Activated naive CD4-positive, alpha-beta T cell treated with anti-CD3 and anti-CD28 coated beads, Interleukin-2, amount 50 U/mL, for 72 hours (primary cell): ENCODE measurements at regions not wholly inside any gene's neighbourhood (a gene's known extent, or its start where the extent isn't known, plus 50 kb on each side); places are given as distances from the start of the nearest gene placed in this dataset.
A peak's percentile ranks its signal among the peaks of the same experiment; 100 is the strongest.
"Not testable (repeated sequence)": the region's sequence is repeated elsewhere in the genome, so short reads cannot be mapped to it uniquely, and the experiment has no call there.

ENCODE experiments used
- ATAC-seq, 2 donors: fragments of 150-1000 bp; cut with Tn5 transposase; 2 replicates each; pipeline ENCODE4 v1.10.0; 2021; ENCODE audit warnings: mild to moderate bottlenecking in 2 of 2, moderate library complexity in 2 of 2
- DNase-seq, 2 donors: peaks; one replicate each; pipeline ENCODE4 v3.0.0; 2021 to 2022; ENCODE audit warnings: low spot score in 2 of 2
- H3K27ac Mint-ChIP-seq, 2 donors: one replicate each; pipeline ENCODE4 v1.8.0; 2022; ENCODE audit warnings: mild to moderate bottlenecking in 2 of 2, mixed read lengths in 2 of 2
- H3K36me3 Mint-ChIP-seq, 2 donors: one replicate each; pipeline ENCODE4 v1.8.0; 2022; ENCODE audit warnings: mixed read lengths in 2 of 2
- H3K9me3 Mint-ChIP-seq, 2 donors: one replicate each; pipeline ENCODE4 v1.8.0; 2022; ENCODE audit warnings: mixed read lengths in 2 of 2

DNA sequence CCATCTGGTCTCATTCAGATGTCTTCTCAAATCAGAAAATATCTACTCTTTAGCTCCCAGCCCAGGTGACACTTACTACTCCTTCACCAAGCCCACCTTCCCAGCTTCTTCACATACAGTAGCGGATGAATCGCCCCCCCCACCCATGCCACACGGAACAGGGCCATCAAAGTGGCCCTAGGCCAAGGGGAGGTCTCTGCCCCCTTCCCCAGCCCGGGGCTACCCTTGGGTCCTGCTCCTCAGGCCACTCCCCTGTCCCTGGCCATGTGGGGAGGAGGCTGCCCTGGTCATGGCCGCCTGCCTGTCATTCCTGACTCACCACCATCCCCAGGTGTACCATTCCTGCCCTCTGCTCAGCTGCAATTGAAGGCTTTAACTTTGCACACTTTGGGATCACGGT, 142.8 kb downstream of the NECTIN1 start:
- Mint-ChIP-seq H3K9me3 (no peaks in the 10 kb centered on the region), H3K36me3 (peaks cover 0 to 4% of the 10 kb centered on the region in 2 donors), H3K27ac (no peak overlapping the region)
- ATAC-seq (no peak), DNase-seq (no peak)

DNA sequence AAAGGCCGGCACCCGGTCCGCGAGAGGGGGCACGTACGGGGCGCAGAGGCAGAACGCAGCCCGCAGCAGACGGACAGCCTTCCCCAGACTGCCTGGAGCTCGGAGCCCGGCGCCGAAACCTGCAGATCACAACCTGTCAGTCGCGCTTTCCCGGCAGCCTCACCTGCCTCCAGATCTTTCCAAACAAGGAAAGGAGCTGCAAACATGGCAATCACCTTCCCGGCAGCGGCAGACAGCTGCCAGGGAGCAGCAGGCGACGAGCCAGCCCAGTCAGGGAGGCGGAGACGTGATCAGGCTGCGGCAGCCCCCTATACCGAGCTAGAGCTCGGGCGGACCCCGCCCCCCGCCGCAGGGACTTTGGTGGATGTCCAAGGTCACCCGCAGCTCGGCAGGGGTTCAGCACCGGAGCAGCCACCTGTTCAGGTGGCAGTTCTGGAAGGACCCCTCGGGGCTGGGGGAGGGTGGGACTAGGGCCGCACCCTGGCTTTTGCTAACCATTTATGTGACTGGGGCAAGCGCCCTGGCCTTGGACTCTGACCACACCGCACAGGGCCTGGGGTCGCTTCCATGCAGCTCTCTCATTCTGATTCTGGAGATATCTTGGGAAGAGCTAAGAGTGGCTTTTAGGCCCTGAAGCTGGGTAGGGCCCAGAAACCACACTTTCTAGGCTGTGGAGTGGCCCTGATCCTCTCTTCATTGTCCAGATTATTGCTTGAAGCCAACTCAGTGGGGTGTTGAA, 143.8 kb downstream of the NECTIN1 start:
- no peaks in the 10 kb centered on the region for H3K36me3 Mint-ChIP-seq
- ATAC-seq (no peak), DNase-seq (no peak)
- H3K27ac Mint-ChIP-seq: no peak overlapping the region
- H3K9me3 Mint-ChIP-seq: no peaks in the 10 kb centered on the region

DNA sequence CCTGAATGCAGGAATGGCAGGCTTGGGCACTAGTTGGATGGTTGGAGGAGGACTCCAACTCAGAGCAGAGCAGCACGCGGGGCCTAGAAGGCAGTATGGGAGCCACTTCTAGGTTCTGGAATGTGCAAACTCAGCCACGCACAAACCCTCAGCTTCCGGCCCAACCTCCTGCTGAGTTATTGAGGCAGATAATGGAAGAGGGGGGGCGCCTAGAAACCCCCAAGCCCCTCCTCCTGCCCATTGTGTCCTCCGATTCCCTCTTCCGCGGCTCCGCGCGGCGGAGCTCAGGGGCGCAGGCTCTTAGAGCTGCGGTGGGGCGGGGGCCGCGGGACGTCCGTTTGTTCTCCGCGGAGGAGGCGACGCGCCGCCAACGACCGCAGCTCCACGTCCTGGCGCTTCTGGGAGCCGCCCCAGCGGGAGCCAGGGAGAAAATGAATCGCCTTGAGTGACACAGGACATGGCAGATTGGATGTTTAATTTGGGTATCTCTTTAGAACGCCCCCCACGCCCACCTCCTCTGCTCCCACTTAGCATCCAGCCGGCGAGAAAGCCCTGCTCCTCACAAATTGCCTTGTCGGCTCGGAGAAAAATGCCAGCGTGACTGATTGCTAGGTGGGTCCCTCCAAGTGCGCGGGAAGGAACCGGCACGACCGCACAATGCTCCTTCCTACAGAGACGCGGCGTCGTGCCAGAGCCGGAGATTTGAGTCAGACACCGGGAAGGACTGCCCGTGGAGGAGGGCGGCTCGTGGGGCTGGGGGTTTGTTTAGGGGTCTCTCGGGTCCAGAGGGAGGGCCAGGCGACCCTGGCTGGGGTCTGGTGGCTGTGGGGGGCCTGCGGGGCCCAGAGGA, 144.6 kb downstream of the NECTIN1 start:
- H3K27ac Mint-ChIP-seq: no peak overlapping the region
- ATAC-seq (peak in 1 of 2 donors; percentile 58), DNase-seq (no peak)
- no peaks in the 10 kb centered on the region for H3K36me3 Mint-ChIP-seq
- H3K9me3 Mint-ChIP-seq: no peaks in the 10 kb centered on the region

DNA sequence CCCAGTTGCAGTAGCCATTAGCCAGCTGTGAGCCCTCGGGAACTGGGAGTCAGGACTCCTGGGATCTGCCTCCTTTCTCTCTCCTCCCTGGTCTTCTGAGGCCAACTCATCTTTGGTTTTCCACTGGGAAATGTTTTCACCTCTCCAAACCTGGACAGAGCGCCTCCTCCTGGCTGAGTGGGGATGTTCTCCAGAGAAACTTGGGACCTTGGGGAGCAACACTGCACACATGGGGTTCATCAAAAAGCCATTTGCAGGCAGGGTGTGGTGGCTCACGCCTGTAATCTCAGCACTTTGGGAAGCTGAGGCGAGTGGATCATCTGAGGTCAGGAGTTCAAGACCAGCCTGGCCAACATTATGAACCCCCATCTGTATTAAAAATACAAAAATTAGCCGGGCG, 145.4 kb downstream of the NECTIN1 start:
- H3K27ac Mint-ChIP-seq: no peak overlapping the region
- no peaks in the 10 kb centered on the region for H3K9me3 Mint-ChIP-seq
- H3K36me3 Mint-ChIP-seq: no peaks in the 10 kb centered on the region
- ATAC-seq (no peak), DNase-seq (no peak)

DNA sequence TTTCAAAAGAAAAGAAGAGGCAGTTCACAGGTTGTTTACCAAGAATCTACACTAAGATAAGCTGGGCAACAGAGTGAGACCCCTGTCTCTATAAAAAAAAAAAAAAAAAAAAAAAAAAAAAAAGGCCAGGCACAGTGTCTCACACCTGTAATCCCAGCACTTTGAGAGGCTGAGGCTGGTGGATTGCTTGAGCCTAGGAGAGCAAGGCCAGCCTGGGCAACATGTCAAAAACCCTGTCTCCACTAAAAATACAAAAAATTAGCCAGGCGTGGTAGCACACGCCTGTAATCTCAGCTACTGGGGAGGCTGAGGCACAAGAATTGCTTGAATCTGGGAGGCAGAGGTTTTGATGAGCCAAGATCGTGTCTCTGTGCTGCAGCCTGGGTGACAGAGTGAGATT, 147.6 kb downstream of the NECTIN1 start:
- not testable (repeated sequence) for ATAC-seq, H3K27ac Mint-ChIP-seq, H3K9me3 Mint-ChIP-seq, H3K36me3 Mint-ChIP-seq, DNase-seq

DNA sequence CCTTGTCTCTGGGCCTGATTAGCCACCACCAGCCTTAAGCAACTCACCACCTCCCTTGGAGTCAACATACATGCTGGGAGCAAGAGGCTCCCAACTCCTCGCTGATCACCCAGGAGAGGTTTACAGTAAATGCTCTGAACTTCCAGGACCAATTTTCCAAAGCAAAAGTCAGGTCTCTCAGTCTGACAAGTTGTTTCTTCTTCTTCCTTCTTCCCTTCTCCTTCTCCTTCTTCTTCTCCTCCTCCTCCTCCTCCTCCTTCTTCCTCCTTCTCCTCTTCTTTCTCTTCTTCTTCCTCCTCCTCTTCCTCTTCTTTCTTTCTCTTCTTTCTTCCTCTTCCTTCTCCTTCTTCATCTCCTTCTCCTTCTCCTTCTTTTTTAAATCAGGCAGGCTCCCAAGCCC, 148.2 kb downstream of the NECTIN1 start:
- no peak overlapping the region for H3K27ac Mint-ChIP-seq
- H3K36me3 Mint-ChIP-seq: no peaks in the 10 kb centered on the region
- no peak for ATAC-seq
- H3K9me3 Mint-ChIP-seq: no peaks in the 10 kb centered on the region
- DNase-seq: no peak

DNA sequence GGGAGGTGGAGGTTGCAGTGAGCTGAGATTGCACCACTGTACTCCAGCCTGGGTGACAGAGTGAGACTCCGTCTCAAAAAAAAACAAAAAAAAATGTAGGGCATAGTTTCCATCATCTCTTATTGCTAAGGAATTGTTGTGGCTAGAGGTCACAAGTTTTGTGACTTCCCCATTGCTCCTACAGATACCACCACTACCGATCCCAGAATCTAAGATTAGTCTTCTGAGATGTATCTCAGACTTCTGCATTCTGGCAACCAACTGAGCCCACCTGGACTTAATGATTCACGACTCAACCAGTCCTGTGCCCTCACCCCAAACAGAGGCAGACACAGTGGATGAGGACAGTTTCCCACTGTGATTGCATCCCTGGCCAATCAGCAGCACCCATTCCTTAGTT, 148.9 kb downstream of the NECTIN1 start:
- Mint-ChIP-seq H3K9me3 (no peaks in the 10 kb centered on the region), H3K27ac (no peak overlapping the region), H3K36me3 (no peaks in the 10 kb centered on the region)
- no peak for ATAC-seq
- DNase-seq: no peak

DNA sequence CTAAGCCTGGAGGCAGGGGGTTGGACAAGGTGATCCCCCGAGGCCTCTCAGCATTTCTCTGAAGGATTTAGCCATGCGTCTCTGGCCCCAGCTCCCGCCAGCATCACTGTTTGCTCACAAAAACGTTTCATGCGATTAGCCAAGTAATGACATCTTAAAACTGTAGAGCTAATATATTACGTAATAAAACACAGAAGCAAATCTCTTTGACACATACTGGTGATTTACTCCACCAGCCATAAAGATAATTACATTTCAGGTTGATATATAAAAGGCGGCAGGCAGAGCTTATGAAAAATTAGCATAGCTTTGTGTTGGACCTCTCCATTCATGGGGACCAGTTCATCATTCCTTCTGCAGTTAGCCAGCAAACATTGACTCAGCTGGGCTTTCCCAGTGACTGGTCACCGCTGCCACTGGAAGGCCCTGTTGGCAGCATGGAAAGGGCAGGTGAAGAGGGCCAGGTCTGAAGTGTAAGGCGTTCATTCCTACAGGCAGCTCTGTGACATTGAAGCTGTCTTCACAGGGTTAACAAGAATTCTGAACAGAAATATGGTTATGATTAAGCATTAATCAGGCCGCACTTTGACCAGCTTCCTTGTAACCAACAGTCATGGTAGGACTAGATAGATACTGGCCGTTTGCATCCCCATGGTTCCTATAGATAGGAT, 150.3 kb downstream of the NECTIN1 start:
- H3K36me3 Mint-ChIP-seq: no peaks in the 10 kb centered on the region
- no peak for DNase-seq
- no peak overlapping the region for H3K27ac Mint-ChIP-seq
- H3K9me3 Mint-ChIP-seq: no peaks in the 10 kb centered on the region
- ATAC-seq: no peak

DNA sequence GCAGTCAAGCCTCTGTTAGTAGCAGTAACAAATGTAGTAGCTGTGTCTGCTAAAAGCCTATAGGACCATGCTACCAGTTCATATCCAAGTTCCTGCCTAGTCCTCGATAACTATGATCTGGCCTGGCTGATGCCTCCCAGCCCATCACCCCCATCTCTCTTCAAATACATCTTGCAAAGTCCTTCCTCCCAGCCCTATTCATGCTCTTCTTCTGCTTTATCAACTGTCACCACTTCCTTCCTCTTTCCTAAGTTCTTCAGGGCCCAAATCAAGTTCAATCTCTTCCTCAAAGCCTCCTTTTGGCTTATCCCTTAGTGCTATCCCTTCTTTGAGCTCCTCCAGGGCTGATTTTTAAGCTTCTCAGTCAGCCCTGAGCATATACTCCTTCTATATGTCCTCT, 150.9 kb upstream of the THY1 start:
- H3K36me3 Mint-ChIP-seq: no peaks in the 10 kb centered on the region
- ATAC-seq (no peak), DNase-seq (no peak)
- H3K9me3 Mint-ChIP-seq: no peaks in the 10 kb centered on the region
- H3K27ac Mint-ChIP-seq: peak overlapping the region in 1 of 2 donors; percentile 1

DNA sequence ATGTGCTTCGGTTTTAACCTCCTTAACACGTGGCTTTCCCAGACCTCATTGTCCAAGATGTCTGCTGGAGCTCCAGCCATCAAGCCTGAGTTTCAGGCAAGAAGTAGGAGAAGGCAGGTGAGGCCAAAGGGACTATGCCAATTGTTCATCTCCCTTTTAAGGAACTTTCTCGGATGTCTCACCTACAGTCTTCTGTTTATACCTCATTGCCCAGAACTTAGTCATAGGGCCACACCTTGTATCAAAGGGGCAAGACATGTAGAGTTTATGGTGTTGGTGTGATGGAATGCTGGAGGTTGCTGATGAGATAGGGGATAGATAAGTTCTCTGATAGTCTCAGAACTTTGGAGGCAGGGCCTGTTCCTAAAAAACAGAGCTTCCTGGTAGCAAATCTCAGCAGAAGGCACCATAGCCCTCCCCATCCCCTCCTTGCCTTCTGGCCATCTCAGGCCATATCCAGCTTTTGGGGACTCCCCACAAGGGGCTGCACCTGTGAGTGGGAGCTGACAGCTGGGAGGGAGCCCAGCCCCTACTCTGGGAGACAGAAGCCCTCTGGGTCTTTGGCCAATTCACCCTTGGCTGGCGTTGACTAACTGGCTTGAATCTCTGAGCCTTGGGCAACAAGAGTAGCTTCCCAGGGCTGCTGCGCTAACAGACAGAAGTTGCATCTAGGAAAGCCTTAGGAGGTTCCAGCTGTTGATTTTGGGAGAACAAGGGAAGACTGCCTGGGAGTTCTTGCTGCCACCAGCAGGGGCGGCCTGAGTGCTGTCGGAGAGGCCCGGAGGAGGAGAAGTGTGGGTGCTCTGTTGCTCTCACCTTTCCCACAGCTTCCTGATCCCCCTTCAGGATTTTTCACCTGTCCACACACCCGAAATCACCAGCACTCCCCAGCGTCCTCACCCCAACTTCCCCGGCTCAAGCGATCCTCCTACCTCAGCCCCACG, 149.8 kb upstream of the THY1 start:
- ATAC-seq (no peak), DNase-seq (no peak)
- H3K36me3 Mint-ChIP-seq: no peaks in the 10 kb centered on the region
- no peaks in the 10 kb centered on the region for H3K9me3 Mint-ChIP-seq
- H3K27ac Mint-ChIP-seq: no peak overlapping the region

DNA sequence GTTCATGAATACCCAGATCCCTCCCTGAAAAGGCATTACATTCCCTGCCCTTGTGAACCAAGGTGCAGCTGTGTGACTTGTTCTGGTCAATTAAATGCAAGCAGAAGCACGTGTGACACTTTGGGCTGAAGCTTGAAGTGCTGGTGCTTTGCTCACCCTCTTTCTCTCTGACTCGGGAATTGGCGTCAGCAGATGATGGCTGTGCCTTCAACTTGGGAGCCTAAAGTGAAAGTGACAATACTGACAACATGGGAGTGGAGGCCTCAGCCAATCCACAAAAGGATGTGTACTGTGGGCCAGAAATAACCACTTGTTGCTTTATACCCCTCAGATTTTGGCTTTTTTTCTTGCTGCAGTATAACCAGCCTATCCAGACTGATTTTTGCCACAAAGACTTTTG, 148.3 kb upstream of the THY1 start:
- Mint-ChIP-seq H3K36me3 (no peaks in the 10 kb centered on the region), H3K9me3 (no peaks in the 10 kb centered on the region), H3K27ac (no peak overlapping the region)
- ATAC-seq (no peak), DNase-seq (no peak)

DNA sequence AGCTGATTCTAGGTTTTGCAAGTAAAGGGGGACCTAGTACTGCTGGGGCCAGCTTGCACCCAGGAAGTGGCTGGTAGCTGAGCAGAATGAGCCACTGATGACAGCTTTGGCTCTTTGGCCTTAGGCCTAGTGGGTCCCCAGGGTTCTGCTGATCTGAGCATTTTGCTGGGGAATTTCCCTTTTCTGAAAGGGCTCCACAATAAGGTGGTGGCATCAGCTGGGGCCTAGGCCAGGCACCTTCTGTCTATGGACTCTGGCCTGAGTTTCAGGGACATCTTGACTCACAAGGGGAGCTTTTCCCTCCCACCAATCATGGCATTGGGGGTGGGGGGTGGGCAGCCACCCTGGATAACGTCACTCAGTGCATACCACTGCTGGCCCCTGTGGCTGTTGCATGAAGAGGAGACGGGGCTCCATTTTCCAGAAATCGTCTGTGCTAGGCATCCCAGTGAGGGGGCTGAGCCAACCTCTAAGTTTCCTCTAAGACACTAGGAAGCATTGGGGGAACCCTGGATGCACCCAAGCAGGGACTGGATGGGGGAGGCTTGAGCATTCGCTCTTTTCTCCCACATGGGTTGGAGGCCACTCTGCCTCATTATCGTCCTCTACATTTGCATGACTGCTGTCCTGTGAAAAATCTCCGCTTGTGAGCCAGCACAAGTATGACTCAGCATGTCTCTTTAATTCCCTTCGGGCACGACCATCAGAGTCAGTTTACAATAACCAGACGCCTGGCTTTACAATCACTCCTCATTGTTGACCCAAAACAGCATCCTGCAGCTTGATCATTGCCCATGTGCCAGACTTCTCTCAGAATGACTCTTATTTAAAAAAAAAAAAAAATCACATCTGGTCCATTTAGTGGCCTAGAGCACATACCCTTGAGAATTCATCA, 145.0 kb upstream of the THY1 start:
- ATAC-seq (no peak), DNase-seq (no peak)
- Mint-ChIP-seq H3K27ac (no peak overlapping the region), H3K36me3 (no peaks in the 10 kb centered on the region), H3K9me3 (peaks cover 0 to 3% of the 10 kb centered on the region in 2 donors)

DNA sequence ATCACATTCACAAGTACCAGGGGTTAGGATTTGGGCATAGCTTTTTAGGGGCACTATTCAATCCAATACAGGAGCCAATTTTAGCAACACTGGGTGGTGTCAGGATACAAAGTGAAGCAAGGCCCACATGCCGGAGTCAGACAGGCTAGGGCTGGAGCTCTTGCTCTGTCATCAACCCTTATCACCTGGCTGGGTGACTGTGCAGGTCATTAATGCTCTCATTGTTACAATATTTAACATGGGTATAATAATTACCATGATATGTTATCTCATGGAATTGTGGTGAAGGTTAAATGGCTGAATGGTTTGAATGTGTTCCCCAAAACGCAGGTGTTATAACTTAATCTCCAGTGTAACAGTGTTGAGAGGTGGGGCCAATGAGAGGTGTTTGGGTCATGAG, 143.3 kb upstream of the THY1 start:
- Mint-ChIP-seq H3K27ac (no peak overlapping the region), H3K9me3 (peaks cover 0 to 3% of the 10 kb centered on the region in 2 donors), H3K36me3 (no peaks in the 10 kb centered on the region)
- ATAC-seq: no peak
- DNase-seq: no peak

DNA sequence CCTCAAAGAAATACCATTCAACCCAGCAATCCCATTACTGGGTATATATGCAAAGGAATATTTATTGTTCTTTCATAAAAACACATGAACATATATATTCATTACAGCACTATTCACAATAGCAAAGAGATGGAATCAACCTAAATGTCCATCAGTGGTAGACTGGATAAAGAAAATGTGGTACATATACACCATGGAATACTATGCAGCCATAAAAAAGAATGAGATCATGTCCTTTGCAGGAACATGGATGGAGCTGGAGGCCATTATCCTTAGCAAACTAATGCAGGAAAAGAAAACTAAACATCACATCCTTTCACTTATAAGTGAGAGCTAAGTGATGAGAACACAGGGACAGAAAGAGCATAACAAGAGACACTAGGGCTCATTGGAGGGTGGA, 142.7 kb upstream of the THY1 start:
- H3K36me3 Mint-ChIP-seq, H3K9me3 Mint-ChIP-seq, H3K27ac Mint-ChIP-seq, DNase-seq, ATAC-seq: not testable (repeated sequence)

DNA sequence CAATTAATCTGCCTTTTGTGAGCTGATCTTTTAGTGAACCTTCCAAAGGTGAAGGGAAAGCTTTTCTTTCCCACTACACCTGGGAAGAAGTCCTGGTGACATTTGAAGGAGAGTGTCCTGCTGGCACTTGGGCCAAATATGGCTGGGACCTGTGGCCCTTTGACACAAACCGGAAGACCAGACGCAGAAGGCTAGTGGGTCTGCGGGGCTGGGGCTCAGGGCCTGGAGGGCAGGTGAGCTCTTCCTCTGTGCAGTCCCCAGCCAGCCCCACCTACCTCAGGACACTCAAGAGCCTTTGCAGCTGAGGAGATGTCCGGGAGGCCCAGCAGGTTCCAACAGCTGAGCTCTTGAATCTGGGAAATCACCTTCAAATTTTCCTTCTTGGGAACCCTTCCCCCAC, 138.0 kb upstream of the THY1 start:
- no peak for ATAC-seq
- peaks cover 3 to 10% of the 10 kb centered on the region in 2 donors for H3K9me3 Mint-ChIP-seq

DNA sequence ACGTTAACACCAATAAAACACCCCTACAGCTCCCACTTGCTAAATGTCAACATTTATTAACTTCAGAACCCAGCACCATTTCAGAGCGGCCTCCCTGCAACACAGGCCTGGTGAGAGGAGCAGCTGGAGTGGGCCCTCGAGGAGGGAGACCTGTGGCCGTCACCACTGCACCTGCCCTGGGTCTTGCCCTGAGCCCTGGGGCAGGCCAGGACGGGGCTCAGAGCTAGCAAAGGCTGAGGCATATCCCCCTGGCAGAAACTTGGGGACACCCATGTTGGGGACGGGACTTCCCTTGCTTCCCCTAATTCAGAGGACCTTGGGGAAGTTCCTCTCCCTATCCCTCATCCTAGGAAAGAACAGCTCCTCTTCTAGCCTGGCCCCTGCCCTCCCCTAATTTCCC, 137.3 kb upstream of the THY1 start:
- Mint-ChIP-seq H3K36me3 (no peaks in the 10 kb centered on the region), H3K9me3 (peaks cover 0 to 10% of the 10 kb centered on the region in 2 donors), H3K27ac (no peak overlapping the region)
- ATAC-seq (no peak), DNase-seq (no peak)

More for the DNA sequence above, 138.0 kb upstream of the THY1 start:
- DNase-seq: no peak
- Mint-ChIP-seq H3K36me3 (no peaks in the 10 kb centered on the region), H3K27ac (no peak overlapping the region)
